K562 (cell line): ENCODE measurements at regions not wholly inside any gene's neighbourhood (a gene's known extent, or its start where the extent isn't known, plus 50 kb on each side); places are given as distances from the start of the nearest gene placed in this dataset.

ENCODE experiments used
- ATAC-seq: fragments of 200-7000 bp; cut with Tn5 transposase; 3 replicates; pipeline ENCODE4 v1.9.1; 2020; ENCODE audit warnings: moderate library complexity
- BruUV-seq: library from RNA; stranded (reverse); fragments of 400-500 nt; replicated peaks from 2 replicates; lab custom pipeline; 2021; lab: Mats Ljungman, UMichigan
- CTCF ChIA-PET: fragments of 300-600 bp; formaldehyde crosslinking; extraction: SDS; loops from one replicate; lab custom pipeline; 2021; ENCODE audit warnings: low intra/inter-chr PET ratio; lab: Yijun Ruan, JAX
- POLR2A ChIA-PET: fragments of 300-600, 350-650 bp; sonication (Branson Sonifier 250); formaldehyde crosslinking; extraction: SDS; loops from one replicate; lab custom pipeline; 2021; ENCODE audit warnings: antibody characterized with exemption, inconsistent platforms; lab: Yijun Ruan, JAX
- DNase-seq, 4 experiments: peaks; one replicate each; pipeline versions ENCODE4 v3.0.0 to v3.0.0-alpha.2; 2011 to 2018; ENCODE audit warnings: low spot score in 3 of 4, mixed read lengths in 3 of 4; ENCODE audit errors: extremely low read depth in 1 of 4
- FAIRE-seq: peaks from 2 replicates; lab custom pipeline; 2011; peaks lifted over from hg19 to GRCh38; lab: Jason Lieb, UNC
- H2AFZ ChIP-seq: 2 replicates; pipeline ENCODE4 v1.6.0; 2011; ENCODE audit warnings: low read depth, low read length, control low read depth, inconsistent platforms
- H3K27ac ChIP-seq: fragments of 200-600 bp; 3 replicates; pipeline ENCODE4 v1.8.0; 2011; ENCODE audit warnings: low read depth, mild to moderate bottlenecking, control low read depth, inconsistent platforms, low read length, moderate library complexity, mixed read lengths; ENCODE audit errors: extremely low read depth
- H3K27me3 ChIP-seq, 2 experiments: fragments of 300-600 bp in 1 of 2; 2 replicates in 1 of 2; 3 replicates in 1 of 2; pipeline versions ENCODE4 v1.6.0 to v1.8.0; 2011; ENCODE audit warnings: inconsistent platforms in 2 of 2, low read length in 2 of 2, mild to moderate bottlenecking in 1 of 2, mixed read lengths in 1 of 2, moderate library complexity in 1 of 2; ENCODE audit not compliant: control insufficient read depth in 2 of 2, insufficient read depth in 2 of 2
- H3K36me3 ChIP-seq: fragments of 300-600 bp; 3 replicates; pipeline ENCODE4 v1.8.0; 2011; ENCODE audit warnings: mild to moderate bottlenecking, low read length, inconsistent platforms; ENCODE audit not compliant: control insufficient read depth, insufficient read depth
- H3K4me1 ChIP-seq, 2 experiments: fragments of 200-600 bp in 1 of 2; replicated peaks in 1 of 2; 2 replicates in 1 of 2; 3 replicates in 1 of 2; pipeline versions ENCODE4 v1.5.1 to v1.8.0; 2011; ENCODE audit warnings: inconsistent platforms in 2 of 2, low read length in 2 of 2, mild to moderate bottlenecking in 1 of 2, mixed read lengths in 1 of 2, moderate library complexity in 1 of 2; ENCODE audit not compliant: control insufficient read depth in 2 of 2, insufficient read depth in 2 of 2
- H3K4me2 ChIP-seq: 2 replicates; pipeline ENCODE4 v1.6.1; 2011; ENCODE audit warnings: low read length, control low read depth, inconsistent platforms, mixed read lengths; ENCODE audit not compliant: insufficient read depth
- H3K4me3 ChIP-seq: fragments of 200-600 bp; sonication (generic), shearing (Covaris generic); 2 replicates; pipeline ENCODE4 v1.5.1; 2016; ENCODE audit warnings: control low read depth, inconsistent platforms
- H3K79me2 ChIP-seq: fragments of 200-600 bp; 3 replicates; pipeline ENCODE4 v1.8.0; 2011; ENCODE audit warnings: low read length, inconsistent platforms; ENCODE audit not compliant: control insufficient read depth, insufficient read depth
- H3K9ac ChIP-seq, 2 experiments: 2 replicates each; pipeline versions ENCODE4 v1.6.0 to v1.6.1; 2011; ENCODE audit warnings: low read depth in 2 of 2, low read length in 2 of 2, control low read depth in 1 of 2, inconsistent platforms in 1 of 2, mild to moderate bottlenecking in 1 of 2, mixed read lengths in 1 of 2; ENCODE audit not compliant: insufficient read depth in 1 of 2
- H3K9me1 ChIP-seq: one replicate; pipeline ENCODE4 v1.6.0; 2011; ENCODE audit warnings: inconsistent platforms, mild to moderate bottlenecking, low read length, moderate library complexity; ENCODE audit not compliant: control insufficient read depth, insufficient read depth
- H3K9me3 ChIP-seq: replicated peaks from 2 replicates; pipeline ENCODE4 v1.5.1; 2011; ENCODE audit warnings: low read depth, low read length, inconsistent platforms; ENCODE audit not compliant: control insufficient read depth, insufficient read depth
- H4K20me1 ChIP-seq: replicated peaks from 2 replicates; pipeline ENCODE4 v1.6.1; 2011; ENCODE audit warnings: low read length, inconsistent platforms, mixed read lengths; ENCODE audit not compliant: control insufficient read depth, insufficient read depth
- CXXC5 ChIP-seq: fragments of 250-450 bp; sonication (Bioruptor Pico); IDR thresholded peaks from 2 replicates; pipeline ENCODE4 v1.8.0; 2022; ENCODE audit warnings: inconsistent platforms, mild to moderate bottlenecking, moderate library complexity
- GTF2E2 ChIP-seq: fragments of 200-800 bp; sonication (Bioruptor generic); IDR thresholded peaks from 2 replicates; pipeline ENCODE4 v1.6.1; 2016; ENCODE audit warnings: missing genetic modification characterization, missing compliant biosample characterization
- MAFK ChIP-seq: IDR thresholded peaks from 2 replicates; pipeline ENCODE4 v1.6.1; 2011; ENCODE audit warnings: low read length, improper control_type of control experiment
- TAF15 ChIP-seq: fragments of 200-400 bp; formaldehyde crosslinking; IDR thresholded peaks from 2 replicates; pipeline ENCODE4 v1.6.1; 2017; ENCODE audit warnings: mild to moderate bottlenecking, low read depth, low read length, moderate library complexity
- ZC3H11A ChIP-seq: IDR thresholded peaks from 2 replicates; pipeline ENCODE4 v1.6.1; 2012; ENCODE audit warnings: low read depth, low read length, improper control_type of control experiment
- ZNF12 ChIP-seq: sonication (generic); formaldehyde crosslinking; IDR thresholded peaks from 2 replicates; pipeline ENCODE4 v1.4.0; 2020; ENCODE audit warnings: mild to moderate bottlenecking, missing genetic modification reagents
- ZNF699 ChIP-seq: fragments of 250-450 bp; sonication (Bioruptor Pico); IDR thresholded peaks from 2 replicates; pipeline ENCODE4 v1.8.0; 2021; ENCODE audit warnings: mild to moderate bottlenecking, moderate library complexity; ENCODE audit not compliant: insufficient replicate concordance
- in situ Hi-C: fragments of 300-500 bp; cut with MboI; formaldehyde crosslinking; loops from 4 replicates; pipeline ENCODE4 v1.15.0; 2018; ENCODE audit warnings: inconsistent platforms, mixed read lengths
- intact Hi-C: fragments of 100-400 bp; cut with micrococcal nuclease; formaldehyde crosslinking; loops from 2 replicates; pipeline ENCODE4 v1.14.2; 2022
- TF ChIP-seq, protein P1 (sequence below): sonication (generic); formaldehyde crosslinking; IDR thresholded peaks from 2 replicates; pipeline ENCODE4 v1.8.0; 2022; ENCODE audit warnings: mild to moderate bottlenecking, missing genetic modification reagents
- TF ChIP-seq, protein P2 (sequence below): fragments of 450-650 bp; IDR thresholded peaks from 2 replicates; pipeline ENCODE4 v1.6.1; 2018; ENCODE audit not compliant: partially characterized antibody

- TF ChIP-seq, protein P1, sequence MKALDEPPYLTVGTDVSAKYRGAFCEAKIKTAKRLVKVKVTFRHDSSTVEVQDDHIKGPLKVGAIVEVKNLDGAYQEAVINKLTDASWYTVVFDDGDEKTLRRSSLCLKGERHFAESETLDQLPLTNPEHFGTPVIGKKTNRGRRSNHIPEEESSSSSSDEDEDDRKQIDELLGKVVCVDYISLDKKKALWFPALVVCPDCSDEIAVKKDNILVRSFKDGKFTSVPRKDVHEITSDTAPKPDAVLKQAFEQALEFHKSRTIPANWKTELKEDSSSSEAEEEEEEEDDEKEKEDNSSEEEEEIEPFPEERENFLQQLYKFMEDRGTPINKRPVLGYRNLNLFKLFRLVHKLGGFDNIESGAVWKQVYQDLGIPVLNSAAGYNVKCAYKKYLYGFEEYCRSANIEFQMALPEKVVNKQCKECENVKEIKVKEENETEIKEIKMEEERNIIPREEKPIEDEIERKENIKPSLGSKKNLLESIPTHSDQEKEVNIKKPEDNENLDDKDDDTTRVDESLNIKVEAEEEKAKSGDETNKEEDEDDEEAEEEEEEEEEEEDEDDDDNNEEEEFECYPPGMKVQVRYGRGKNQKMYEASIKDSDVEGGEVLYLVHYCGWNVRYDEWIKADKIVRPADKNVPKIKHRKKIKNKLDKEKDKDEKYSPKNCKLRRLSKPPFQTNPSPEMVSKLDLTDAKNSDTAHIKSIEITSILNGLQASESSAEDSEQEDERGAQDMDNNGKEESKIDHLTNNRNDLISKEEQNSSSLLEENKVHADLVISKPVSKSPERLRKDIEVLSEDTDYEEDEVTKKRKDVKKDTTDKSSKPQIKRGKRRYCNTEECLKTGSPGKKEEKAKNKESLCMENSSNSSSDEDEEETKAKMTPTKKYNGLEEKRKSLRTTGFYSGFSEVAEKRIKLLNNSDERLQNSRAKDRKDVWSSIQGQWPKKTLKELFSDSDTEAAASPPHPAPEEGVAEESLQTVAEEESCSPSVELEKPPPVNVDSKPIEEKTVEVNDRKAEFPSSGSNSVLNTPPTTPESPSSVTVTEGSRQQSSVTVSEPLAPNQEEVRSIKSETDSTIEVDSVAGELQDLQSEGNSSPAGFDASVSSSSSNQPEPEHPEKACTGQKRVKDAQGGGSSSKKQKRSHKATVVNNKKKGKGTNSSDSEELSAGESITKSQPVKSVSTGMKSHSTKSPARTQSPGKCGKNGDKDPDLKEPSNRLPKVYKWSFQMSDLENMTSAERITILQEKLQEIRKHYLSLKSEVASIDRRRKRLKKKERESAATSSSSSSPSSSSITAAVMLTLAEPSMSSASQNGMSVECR (CRISPR knock-in tag): no peak
These were observed 190.9 kb downstream of the ZNF486 start (continued) for GRCh38 chr19:20357921-20358320.

DNA sequence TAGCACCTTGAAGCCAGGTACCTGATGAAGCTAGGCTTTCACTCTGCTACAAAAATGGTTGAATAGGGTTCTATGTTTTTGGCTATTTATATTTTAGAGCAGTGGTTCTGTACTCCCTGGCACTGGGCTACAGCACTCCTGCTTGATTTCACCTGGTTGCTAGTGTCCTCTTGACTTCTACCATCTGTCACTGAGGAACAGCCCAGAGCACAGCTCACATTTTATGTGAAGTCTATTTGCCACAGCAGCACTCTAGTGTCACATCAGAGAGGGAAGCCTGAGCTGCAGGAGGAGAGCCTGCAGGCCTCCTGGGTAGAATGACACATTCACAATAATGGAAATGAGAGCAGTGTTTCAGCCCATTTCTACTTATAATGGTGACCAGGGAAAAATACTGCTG is 184.2 kb downstream of the ZNF486 start:
- H3K9me3 ChIP-seq: no peaks in the 10 kb centered on the region
- H3K4me1 ChIP-seq: no peaks in the 10 kb centered on the region
- intact Hi-C loops: no loop called here
- ChIA-PET CTCF (no interaction called here), POLR2A (no interaction called here)
- DNase-seq (no peak), ATAC-seq (no peak), FAIRE-seq (no peak)
- H2AFZ ChIP-seq: no peak overlapping the region
- in situ Hi-C loops: no loop called here
- no peaks in the 10 kb centered on the region for H4K20me1 ChIP-seq
- no peak overlapping the region for H3K27ac ChIP-seq
- H3K36me3 ChIP-seq: no peaks in the 10 kb centered on the region
- no peak for TF ChIP-seq ZNF699 (CRISPR knock-in tag)
- TF ChIP-seq GTF2E2 (tag): no peak
- TF ChIP-seq CXXC5: no peak
- no peak for TF ChIP-seq ZC3H11A
- TF ChIP-seq, protein P2, sequence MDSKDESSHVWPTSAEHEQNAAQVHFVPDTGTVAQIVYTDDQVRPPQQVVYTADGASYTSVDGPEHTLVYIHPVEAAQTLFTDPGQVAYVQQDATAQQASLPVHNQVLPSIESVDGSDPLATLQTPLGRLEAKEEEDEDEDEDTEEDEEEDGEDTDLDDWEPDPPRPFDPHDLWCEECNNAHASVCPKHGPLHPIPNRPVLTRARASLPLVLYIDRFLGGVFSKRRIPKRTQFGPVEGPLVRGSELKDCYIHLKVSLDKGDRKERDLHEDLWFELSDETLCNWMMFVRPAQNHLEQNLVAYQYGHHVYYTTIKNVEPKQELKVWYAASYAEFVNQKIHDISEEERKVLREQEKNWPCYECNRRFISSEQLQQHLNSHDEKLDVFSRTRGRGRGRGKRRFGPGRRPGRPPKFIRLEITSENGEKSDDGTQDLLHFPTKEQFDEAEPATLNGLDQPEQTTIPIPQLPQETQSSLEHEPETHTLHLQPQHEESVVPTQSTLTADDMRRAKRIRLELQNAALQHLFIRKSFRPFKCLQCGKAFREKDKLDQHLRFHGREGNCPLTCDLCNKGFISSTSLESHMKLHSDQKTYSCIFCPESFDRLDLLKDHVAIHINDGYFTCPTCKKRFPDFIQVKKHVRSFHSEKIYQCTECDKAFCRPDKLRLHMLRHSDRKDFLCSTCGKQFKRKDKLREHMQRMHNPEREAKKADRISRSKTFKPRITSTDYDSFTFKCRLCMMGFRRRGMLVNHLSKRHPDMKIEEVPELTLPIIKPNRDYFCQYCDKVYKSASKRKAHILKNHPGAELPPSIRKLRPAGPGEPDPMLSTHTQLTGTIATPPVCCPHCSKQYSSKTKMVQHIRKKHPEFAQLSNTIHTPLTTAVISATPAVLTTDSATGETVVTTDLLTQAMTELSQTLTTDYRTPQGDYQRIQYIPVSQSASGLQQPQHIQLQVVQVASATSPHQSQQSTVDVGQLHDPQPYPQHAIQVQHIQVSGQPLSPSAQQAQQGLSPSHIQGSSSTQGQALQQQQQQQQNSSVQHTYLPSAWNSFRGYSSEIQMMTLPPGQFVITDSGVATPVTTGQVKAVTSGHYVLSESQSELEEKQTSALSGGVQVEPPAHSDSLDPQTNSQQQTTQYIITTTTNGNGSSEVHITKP: no peak
- no peak for TF ChIP-seq MAFK
- TF ChIP-seq TAF15: no peak
- no peak for TF ChIP-seq ZNF12
- no peaks in the 10 kb centered on the region for H3K9me1 ChIP-seq
- H3K4me2 ChIP-seq: no peak overlapping the region
- no peak overlapping the region for H3K9ac ChIP-seq
- H3K27me3 ChIP-seq: no peaks in the 10 kb centered on the region
- no peak overlapping the region for H3K4me3 ChIP-seq
- no TSS peak for BruUV-seq
- H3K79me2 ChIP-seq: no peaks in the 10 kb centered on the region
